TTC549 (cell line): ENCODE measurements at regions not wholly inside any gene's neighbourhood (a gene's known extent, or its start where the extent isn't known, plus 50 kb on each side); places are given as distances from the start of the nearest gene placed in this dataset.

Experiments
- FAIRE-seq: peaks from 2 replicates; lab custom pipeline; 2012; peaks lifted over from hg19 to GRCh38; lab: Jason Lieb, UNC

DNA sequence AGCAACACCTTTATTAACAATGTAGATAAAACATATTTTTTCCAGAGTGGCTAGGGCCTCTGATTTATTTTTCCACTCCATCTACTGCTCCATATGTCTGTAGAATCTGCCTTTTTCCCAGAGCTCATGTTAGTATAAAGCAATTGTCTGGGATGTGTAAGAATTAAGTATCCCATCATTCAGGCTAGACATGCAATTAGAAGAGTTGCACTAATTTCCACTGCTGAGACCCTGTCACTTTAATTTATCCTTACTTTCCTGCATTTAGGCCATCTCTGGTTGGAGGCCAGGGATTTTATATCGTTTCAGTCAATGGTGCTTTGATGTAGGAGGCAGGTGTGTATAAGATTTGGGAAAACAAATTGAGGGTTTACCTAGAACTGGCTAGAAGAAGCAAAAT, 286.1 kb upstream of the POU3F2 start:
- no peak for FAIRE-seq

DNA sequence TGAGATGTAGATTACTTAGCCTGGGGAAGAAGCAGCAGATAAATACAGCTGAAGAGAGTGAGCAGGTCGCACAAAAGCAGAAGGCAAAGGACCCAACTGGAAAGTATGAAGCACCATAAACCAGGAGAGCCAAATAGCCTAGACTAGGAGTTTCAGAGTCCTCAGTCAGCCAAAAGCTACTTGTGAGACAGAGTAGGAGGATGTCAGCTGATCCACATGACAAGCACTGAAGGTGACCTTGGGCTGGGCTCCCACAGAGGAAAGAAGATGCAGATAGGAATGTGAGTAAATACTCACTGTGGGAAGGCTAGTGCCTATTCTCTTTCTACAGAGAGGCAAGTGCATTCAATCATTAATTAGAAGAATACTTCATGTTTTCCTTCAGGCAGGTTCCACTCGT, 274.0 kb upstream of the POU3F2 start:
- no peak for FAIRE-seq

DNA sequence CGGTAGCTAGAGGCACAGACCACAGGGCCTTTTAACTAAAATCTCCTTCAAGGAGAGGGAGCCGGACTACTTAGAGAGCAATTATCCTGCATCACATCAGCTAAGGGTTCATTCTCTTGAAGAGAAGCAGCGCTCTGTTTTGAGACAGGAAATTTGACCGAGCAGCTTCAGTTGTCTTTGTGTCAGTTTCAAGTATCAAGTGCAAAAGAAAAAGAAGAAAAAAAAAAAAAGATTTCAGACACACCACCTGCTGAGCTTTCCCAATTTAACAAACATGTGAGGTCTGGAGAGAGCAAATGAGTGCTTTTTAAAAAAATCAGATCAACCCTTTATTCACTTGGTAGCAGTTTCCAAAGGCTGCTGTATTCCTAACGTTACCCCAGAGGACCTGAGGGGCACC, 273.5 kb upstream of the POU3F2 start:
- no peak for FAIRE-seq

DNA sequence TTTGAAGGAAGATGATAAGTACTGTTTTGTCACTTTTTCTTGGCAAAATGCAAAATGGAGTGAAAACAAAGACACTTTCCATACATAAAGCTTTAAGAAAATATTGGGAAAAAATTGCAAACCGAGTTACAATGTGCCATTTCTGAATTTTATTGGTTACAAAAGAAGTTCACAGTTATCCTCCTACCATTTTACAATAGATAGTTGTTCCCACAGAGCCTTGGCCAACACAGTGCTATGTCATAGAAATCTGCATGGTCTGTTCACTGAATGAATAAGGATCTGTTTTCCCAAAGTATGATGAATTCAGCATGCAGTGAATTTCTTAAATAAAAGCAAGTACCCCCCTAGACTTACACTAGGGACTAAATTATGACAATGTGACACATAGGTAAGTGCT, 268.2 kb upstream of the POU3F2 start:
- no peak for FAIRE-seq

GRCh38 chr6:98572579-98572978, 261.8 kb upstream of the POU3F2 start:
- FAIRE-seq, result no peak

GRCh38 chr6:98574984-98575383, 259.4 kb upstream of the POU3F2 start:
- FAIRE-seq, result no peak

DNA sequence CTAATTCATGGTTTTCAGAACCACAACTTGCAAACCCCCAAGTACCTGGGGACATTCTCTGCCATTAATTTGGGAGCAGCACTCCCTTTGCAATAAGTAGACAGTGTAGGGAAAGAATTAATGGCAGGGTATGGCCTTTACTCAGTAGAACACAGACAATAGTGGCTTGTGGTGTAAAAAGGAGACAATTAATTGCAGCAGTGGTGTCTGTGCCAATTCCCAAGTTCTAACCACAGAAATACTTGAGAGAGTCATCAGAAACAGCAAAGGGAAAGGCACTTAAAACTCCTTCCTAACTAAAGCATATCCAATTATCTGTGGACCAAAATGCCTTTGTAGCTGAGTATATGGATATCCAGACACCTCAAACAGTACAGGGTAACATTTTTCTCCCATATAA, 257.6 kb upstream of the POU3F2 start:
- no peak for FAIRE-seq

GRCh38 chr6:98578016-98578415, 256.4 kb upstream of the POU3F2 start:
- no peak for FAIRE-seq

- no peak for FAIRE-seq
Measured at GRCh38 chr6:98579079-98579478, 255.3 kb upstream of the POU3F2 start.

DNA sequence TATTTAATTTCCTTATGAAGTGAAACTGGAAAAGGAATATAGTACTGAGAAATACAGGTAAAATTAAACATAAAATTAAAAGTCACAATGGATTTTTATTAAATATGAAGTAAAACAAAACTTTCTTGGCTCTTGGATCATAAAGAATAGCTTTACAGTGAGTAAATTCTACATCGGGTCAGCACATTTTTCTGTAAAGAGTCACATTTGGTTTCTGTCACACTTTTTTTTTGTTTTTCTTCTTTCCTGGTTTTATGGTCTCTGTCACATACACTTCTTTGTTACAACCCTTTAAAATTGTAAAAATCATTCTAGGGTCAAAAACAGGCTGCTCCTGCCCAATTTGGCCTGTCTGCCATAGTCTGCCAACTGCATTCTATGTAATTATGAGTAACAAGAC, 254.4 kb upstream of the POU3F2 start:
- no peak for FAIRE-seq

DNA sequence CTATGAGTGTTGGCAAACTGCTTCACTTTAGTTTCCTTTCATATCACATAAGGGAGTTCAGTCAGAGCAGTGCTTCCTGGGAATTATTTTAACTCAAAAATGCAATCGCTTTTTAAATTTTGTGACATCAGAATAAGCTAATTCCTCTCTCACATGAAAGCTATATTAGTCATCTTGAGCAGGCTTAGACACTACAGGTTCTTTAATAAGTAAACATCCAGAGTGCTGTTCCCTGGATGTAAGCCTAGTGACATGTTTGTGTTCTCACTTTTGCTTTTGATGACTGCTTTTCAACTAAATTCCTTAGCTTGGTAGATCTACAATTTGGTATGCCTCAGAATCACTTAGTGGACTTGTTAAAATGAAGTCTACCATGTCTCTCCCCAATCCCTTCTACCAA, 252.7 kb upstream of the POU3F2 start:
- no peak for FAIRE-seq

DNA sequence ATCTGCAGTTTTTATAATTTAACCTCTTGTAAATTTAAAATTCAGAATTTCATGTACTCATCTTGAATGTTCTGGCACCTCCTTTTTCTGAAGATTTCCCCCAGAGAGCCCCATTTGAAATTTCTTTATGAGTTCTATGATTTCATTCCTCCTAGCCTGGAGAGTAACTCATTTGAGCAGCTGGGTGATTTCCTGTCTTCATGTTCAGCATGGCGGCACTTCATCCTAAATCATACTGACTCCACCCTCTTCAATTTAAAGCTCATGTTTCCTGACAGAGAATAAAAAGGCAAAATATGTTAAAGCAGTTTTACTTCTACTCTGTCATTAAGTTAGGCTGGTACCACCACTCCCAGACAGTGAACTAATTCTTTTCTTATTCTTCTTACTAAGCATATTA, 250.9 kb upstream of the POU3F2 start:
- FAIRE-seq, result no peak

DNA sequence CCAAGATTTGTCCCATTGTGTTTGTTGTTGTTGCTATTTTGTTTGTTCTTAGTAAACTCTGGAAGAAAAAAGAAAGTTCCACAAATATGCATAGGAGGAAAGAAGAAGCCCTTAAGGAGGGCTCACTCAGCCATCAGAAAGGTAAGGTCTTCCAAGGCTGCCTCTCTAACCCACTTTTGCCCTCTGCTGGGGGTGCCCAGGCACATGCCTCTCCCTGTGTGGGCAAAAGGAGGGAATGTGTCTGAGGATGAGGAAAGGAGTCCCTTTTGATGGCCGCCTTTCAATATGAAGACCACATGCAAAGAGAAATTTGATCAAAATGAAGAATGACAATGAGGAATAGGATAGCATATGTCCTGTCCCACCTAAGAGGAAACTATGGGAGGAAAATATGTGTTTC, 248.2 kb upstream of the POU3F2 start:
- no peak for FAIRE-seq

DNA sequence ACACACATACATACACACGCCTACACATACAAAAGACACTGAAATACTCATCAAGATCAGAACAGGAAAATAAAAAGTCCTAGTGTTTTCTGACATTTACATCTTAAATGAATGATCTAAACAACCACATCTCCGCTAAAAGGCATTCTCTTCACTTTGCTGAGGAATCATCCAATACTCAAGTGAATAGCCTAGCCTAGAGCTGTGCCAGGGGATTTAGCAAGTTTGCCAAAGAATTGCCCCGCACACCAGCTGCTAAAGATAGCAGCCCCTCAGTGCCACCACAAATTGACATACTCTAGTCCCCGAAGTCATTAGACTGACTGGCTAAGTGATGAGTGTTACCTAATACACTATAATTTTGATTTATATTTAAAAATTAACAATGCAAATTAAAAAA, 246.8 kb upstream of the POU3F2 start:
- no peak for FAIRE-seq

GRCh38 chr6:98589536-98589935, 244.8 kb upstream of the POU3F2 start:
- no peak for FAIRE-seq

GRCh38 chr6:98590136-98590681, 244.2 kb upstream of the POU3F2 start:
- no peak for FAIRE-seq

GRCh38 chr6:98590997-98591396, 243.4 kb upstream of the POU3F2 start:
- FAIRE-seq, result no peak

- FAIRE-seq, result no peak
Measured at GRCh38 chr6:98593676-98594075, 240.7 kb upstream of the POU3F2 start.

DNA sequence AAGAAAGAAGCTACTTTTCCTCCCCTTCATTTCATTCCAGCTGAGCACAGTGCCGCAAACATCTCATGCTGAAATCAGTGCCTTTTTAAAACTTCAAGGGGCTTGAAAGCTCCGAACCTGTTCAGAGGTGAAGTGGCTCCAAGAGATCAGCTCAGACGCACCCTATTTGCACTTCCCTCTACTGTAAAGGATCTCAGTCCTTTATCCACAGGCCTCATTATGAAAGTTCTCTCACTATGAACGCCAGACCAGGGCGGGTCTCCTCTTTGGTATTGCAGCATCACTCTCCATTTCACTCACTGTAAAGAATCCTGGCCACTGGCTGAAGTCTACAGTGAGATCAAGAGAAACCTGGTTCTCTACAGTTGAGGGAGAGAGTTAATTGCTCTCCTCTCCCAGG, 232.7 kb upstream of the POU3F2 start:
- no peak for FAIRE-seq

DNA sequence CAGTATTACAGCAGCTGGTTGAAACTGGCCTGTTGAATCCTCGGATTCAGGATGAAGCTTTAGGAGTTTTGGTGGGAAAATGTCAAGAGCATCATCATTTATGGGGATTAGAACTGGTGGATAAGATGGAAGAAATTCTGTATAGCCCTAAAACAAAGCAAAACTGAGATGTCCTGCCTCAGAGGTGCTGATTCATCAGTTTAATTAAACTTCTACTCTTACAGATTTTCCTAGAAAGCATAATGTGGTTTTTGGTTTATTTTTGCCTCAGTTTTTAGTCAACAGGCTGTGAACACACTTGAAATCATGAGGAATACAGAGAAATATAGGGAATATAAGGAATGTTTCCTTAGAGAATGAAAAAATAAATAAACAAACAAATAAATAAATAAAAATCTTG, 228.7 kb upstream of the POU3F2 start:
- FAIRE-seq, result no peak

DNA sequence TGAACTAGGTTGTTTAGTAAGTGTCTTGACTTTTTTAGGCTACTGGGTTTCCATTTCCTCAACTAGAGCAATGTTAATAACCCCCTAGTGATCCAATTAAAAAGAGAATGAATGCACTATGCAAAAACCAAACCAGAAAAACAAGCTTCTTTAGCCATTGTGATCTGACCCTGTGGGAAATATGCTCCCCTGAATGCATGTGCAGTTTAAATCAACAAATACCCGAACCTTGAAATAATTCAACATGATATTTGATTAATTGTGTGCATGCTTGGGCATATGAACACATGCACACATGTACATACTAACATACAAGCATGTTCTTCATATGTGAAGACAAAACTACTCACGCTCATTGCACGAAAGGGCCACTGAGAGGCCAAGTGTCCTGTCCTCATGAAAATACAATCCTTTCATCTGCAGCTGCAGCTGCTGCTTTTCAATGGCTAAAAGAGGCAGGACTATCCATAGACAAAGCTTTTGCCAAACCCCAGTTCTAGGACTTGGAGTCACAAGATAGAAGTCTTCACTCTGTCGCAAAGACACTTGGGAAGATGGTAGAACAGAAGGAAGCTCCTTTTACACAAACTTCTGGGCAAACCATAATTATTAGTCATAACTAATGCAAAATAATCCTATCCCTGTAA, 207.1 kb upstream of the POU3F2 start:
- no peak for FAIRE-seq

GRCh38 chr6:98633886-98634285, 200.5 kb upstream of the POU3F2 start:
- FAIRE-seq, result no peak

- no peak for FAIRE-seq
Measured at GRCh38 chr6:98634569-98634968, 199.8 kb upstream of the POU3F2 start.

GRCh38 chr6:98635191-98635590, 199.2 kb upstream of the POU3F2 start:
- FAIRE-seq, result no peak

DNA sequence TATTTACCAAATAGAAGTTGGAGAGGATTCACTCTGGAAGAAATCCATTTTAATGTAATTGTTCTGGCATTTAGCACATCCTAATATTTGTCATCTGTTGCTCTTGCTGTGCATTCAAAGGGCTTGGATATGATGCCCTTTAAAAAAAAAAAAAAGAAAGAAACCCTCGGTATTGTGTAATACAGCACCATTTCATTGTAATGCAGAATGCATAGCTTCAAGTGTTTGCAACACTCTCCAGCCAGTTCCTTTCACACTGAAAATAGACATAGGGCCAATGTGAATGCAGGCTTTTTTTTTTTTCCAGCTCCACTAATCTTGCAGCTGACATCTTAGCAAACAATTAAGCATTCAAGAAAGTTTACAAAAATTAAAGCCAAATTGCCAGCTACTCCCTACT, 197.4 kb upstream of the POU3F2 start:
- FAIRE-seq, result no peak
